OCI-LY3 (cell line): ENCODE measurements at regions not wholly inside any gene's neighbourhood (a gene's known extent, or its start where the extent isn't known, plus 50 kb on each side); places are given as distances from the start of the nearest gene placed in this dataset.

Experiments
- H2AFZ ChIP-seq: fragments of 200-600, 300-600 bp; shearing (Covaris generic); 2 replicates; pipeline ENCODE4 v1.6.0; 2014; ENCODE audit warnings: antibody characterized with exemption, low read depth, low read length
- H3K27ac ChIP-seq: fragments of 200-600, 300-600 bp; sonication (generic); 2 replicates; pipeline ENCODE4 v1.5.1; 2014; ENCODE audit warnings: mild to moderate bottlenecking, low read length, moderate library complexity, mixed read lengths
- H3K27me3 ChIP-seq: fragments of 200-600, 300-600 bp; sonication (generic); 2 replicates; pipeline ENCODE4 v1.6.1; 2014; ENCODE audit warnings: low read depth, low read length, mixed read lengths
- H3K36me3 ChIP-seq: fragments of 200-600, 300-600 bp; sonication (generic); replicated peaks from 2 replicates; pipeline ENCODE3; 2014; ENCODE audit warnings: low read depth, low read length, mixed read lengths
- H3K4me1 ChIP-seq: fragments of 300-600, 200-600 bp; sonication (generic); 2 replicates; pipeline ENCODE4 v1.6.1; 2014; ENCODE audit warnings: low read length, mixed read lengths
- H3K4me2 ChIP-seq: fragments of 200-600, 300-600 bp; sonication (generic); 2 replicates; pipeline ENCODE4 v1.6.1; 2014; ENCODE audit warnings: low read length, mixed read lengths
- H3K4me3 ChIP-seq: fragments of 300-600, 200-600 bp; sonication (generic); 2 replicates; pipeline ENCODE4 v1.5.1; 2014; ENCODE audit warnings: antibody characterized with exemption, mild to moderate bottlenecking, low read length, moderate library complexity
- H3K79me2 ChIP-seq: fragments of 300-600, 200-600 bp; shearing (Covaris generic); 2 replicates; pipeline ENCODE4 v1.6.1; 2014; ENCODE audit warnings: mild to moderate bottlenecking, low read length, mixed read lengths
- H3K9ac ChIP-seq: fragments of 300-600, 200-600 bp; shearing (Covaris generic); 2 replicates; pipeline ENCODE4 v1.6.0; 2014; ENCODE audit warnings: mild to moderate bottlenecking, low read length, moderate library complexity
- H3K9me3 ChIP-seq: fragments of 200-600, 300-600 bp; shearing (Covaris generic); 2 replicates; pipeline ENCODE4 v1.6.1; 2014; ENCODE audit warnings: low read length, mixed read lengths; ENCODE audit not compliant: insufficient read depth
- H4K20me1 ChIP-seq: fragments of 200-600, 300-600 bp; sonication (generic); 2 replicates; pipeline ENCODE4 v1.6.1; 2016; ENCODE audit warnings: low read length, mixed read lengths; ENCODE audit not compliant: insufficient read depth
- EZH2phosphoT487 ChIP-seq: fragments of 200-600 bp; shearing (Covaris generic); IDR thresholded peaks from 2 replicates; pipeline ENCODE4 v1.6.1; 2018; ENCODE audit warnings: antibody characterized with exemption, mixed run types, low read depth
- TF ChIP-seq, protein P1 (sequence below): fragments of 200-600, 300-600 bp; sonication (generic); IDR thresholded peaks from 2 replicates; pipeline ENCODE4 v1.5.1; 2014; ENCODE audit warnings: antibody characterized with exemption, low read length, low read depth

- Histone ChIP-seq H3K9ac (no peak overlapping the region), H3K4me3 (no peak overlapping the region), H3K9me3 (no peaks in the 10 kb centered on the region), H3K27me3 (no peaks in the 10 kb centered on the region), H3K4me1 (no peaks in the 10 kb centered on the region), H3K36me3 (no peaks in the 10 kb centered on the region), H3K27ac (no peak overlapping the region), H3K4me2 (no peak overlapping the region), H4K20me1 (no peaks in the 10 kb centered on the region), H2AFZ (no peak overlapping the region), H3K79me2 (no peaks in the 10 kb centered on the region)
- TF ChIP-seq EZH2phosphoT487, result no peak
- TF ChIP-seq, protein P1, sequence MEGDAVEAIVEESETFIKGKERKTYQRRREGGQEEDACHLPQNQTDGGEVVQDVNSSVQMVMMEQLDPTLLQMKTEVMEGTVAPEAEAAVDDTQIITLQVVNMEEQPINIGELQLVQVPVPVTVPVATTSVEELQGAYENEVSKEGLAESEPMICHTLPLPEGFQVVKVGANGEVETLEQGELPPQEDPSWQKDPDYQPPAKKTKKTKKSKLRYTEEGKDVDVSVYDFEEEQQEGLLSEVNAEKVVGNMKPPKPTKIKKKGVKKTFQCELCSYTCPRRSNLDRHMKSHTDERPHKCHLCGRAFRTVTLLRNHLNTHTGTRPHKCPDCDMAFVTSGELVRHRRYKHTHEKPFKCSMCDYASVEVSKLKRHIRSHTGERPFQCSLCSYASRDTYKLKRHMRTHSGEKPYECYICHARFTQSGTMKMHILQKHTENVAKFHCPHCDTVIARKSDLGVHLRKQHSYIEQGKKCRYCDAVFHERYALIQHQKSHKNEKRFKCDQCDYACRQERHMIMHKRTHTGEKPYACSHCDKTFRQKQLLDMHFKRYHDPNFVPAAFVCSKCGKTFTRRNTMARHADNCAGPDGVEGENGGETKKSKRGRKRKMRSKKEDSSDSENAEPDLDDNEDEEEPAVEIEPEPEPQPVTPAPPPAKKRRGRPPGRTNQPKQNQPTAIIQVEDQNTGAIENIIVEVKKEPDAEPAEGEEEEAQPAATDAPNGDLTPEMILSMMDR, result no peak
These were observed 175.8 kb upstream of the SPAG17 start for GRCh38 chr1:118360817-118361216.

DNA sequence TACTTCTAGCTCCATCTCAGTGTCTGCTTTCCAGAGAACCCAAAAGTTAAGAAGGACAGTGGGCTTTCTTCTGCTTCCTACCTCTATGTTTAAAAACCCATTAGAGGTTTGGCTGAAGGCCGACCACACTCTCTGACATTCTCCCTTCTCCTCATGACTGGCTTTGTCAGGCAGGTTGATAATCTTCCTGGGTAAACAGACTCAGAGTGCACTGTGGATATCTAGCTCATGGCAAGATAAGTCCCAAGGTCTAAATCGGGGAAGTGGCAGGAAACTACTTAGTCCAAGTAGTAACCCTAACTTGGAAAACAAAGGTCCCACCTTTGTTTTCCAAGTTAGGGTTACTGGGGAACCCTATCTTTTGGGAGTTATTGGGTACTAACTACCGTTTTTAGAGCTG, 161.9 kb upstream of the SPAG17 start:
- TF ChIP-seq EZH2phosphoT487, result no peak
- TF ChIP-seq, protein P1, result no peak
- no peaks in the 10 kb centered on the region for H4K20me1 ChIP-seq
- H3K27me3 ChIP-seq, result no peaks in the 10 kb centered on the region
- H3K79me2 ChIP-seq, result no peaks in the 10 kb centered on the region
- no peaks in the 10 kb centered on the region for H3K4me1 ChIP-seq
- H3K9me3 ChIP-seq, result no peaks in the 10 kb centered on the region
- H3K4me3 ChIP-seq, result no peak overlapping the region
- H3K27ac ChIP-seq, result no peak overlapping the region
- no peaks in the 10 kb centered on the region for H3K36me3 ChIP-seq
- no peak overlapping the region for H2AFZ ChIP-seq
- no peak overlapping the region for H3K9ac ChIP-seq
- H3K4me2 ChIP-seq, result no peak overlapping the region

DNA sequence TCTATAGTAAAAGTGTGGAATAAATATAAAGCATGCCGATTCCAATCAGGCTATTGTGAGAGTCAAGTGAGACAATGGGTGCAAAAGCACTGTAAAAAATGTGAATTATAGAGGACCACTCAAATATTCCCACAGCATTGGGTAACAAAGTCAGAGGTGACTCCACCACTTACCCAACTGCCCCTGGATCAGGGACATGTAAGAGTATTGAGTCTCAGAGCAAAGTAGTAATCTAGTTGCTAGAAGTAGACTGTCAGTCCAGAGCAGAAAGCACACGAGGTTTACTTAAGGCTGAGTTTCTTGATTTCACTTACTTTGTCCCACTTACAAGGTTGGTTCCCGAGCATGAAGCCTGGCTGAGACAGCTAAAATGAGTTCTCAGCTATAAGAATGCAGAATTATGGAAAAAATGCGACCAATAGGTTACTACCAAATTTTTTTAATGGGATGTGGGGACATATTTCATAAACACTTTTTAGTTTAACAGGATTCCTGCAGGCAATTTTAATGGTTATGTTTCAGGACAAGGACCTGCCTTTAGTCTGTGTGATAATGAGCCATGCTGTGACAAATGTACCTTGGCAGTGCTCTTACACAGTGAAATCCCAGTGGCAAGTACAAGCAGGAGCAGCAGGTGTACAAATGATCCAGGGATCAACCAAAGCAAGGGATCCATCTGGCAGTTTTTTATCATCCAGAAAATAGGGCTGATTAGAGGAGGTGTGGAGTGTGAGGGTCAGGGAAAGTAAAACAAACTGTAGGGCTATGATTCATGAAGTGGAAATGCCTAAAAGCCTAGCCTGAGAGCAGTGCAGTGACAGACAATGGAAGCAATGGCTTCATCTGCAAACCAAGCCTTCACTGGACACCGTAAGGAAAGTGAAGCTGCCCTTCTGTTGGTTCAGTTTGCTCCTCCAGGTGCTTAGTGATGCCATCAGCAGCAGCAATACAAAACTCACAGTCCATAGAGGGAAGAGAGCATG, 156.2 kb upstream of the SPAG17 start:
- no peaks in the 10 kb centered on the region for H3K9me3 ChIP-seq
- no peaks in the 10 kb centered on the region for H3K27me3 ChIP-seq
- no peaks in the 10 kb centered on the region for H3K36me3 ChIP-seq
- H3K9ac ChIP-seq, result no peak overlapping the region
- no peak overlapping the region for H2AFZ ChIP-seq
- no peak overlapping the region for H3K4me2 ChIP-seq
- TF ChIP-seq, protein P1, result no peak
- TF ChIP-seq EZH2phosphoT487, result no peak
- H3K27ac ChIP-seq, result no peak overlapping the region
- peaks cover 11% of the 10 kb centered on the region for H3K4me1 ChIP-seq
- H3K79me2 ChIP-seq, result no peaks in the 10 kb centered on the region
- H4K20me1 ChIP-seq, result no peaks in the 10 kb centered on the region
- no peak overlapping the region for H3K4me3 ChIP-seq

- TF ChIP-seq, protein P1, result no peak
- no peak for TF ChIP-seq EZH2phosphoT487
- H3K4me2 ChIP-seq, result no peak overlapping the region
- peaks cover 27% of the 10 kb centered on the region for H3K4me1 ChIP-seq
- H3K27ac ChIP-seq, result no peak overlapping the region
- no peaks in the 10 kb centered on the region for H4K20me1 ChIP-seq
- H3K27me3 ChIP-seq, result no peaks in the 10 kb centered on the region
- H3K9ac ChIP-seq, result no peak overlapping the region
- H3K36me3 ChIP-seq, result no peaks in the 10 kb centered on the region
- H2AFZ ChIP-seq, result no peak overlapping the region
- H3K9me3 ChIP-seq, result no peaks in the 10 kb centered on the region
- no peaks in the 10 kb centered on the region for H3K79me2 ChIP-seq
- no peak overlapping the region for H3K4me3 ChIP-seq
These were observed 154.5 kb upstream of the SPAG17 start for GRCh38 chr1:118339400-118340124.
